Stimulated activated CD8-positive, alpha-beta memory T cell treated with anti-CD3 and anti-CD28 coated beads, Interleukin-7, amount 100 ng/mL, for 24 hours (primary cell): ENCODE measurements at regions not wholly inside any gene's neighbourhood (a gene's known extent, or its start where the extent isn't known, plus 50 kb on each side); places are given as distances from the start of the nearest gene placed in this dataset.
"Not testable (repeated sequence)": the region's sequence is repeated elsewhere in the genome, so short reads cannot be mapped to it uniquely, and the experiment has no call there.

ENCODE experiments used
- DNase-seq: peaks from one replicate; pipeline ENCODE4 v3.0.0-alpha.2; 2020; ENCODE audit warnings: low read depth

DNA sequence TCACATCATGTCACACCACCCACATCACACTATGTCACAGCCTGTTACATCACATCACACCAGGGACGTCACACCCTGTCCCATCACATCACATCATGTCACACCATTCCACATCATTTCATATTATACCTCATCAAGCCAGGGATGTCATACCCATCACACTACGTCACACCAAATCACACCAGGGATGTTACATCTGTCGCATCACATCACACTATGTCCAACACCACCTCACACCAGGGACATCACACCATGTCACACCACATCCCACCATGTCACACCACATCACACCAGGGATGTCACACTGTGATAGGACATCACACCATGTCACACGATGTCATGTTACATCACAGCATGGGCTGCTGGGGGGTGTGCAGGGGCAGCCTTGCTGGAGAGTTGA is 110.6 kb downstream of the TMEM121 start:
- DNase-seq, result no peak

DNA sequence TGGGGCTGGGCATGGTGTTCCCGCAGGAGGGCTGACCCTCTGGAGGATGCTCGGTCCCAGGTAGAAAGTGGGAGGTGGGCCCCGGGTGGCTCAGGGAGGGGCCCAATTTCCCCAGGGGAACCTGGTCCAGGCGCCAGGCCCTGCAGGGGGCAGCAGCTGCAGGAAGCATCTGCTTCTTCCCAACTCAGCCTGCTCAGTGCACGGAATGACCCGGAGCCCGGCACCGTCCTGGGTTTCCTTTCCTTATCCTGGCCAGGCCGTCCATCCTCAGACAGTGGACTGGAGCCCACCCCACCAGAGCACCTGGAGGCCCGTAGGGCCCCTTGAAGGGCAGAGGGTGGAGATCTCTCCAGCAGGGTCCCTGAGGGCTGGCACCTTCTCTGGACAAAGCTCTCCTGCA is 111.0 kb downstream of the TMEM121 start:
- not testable (repeated sequence) for DNase-seq

GRCh38 chr14:105639969-105640931 is 113.9 kb downstream of the TMEM121 start:
- not testable (repeated sequence) for DNase-seq

DNA sequence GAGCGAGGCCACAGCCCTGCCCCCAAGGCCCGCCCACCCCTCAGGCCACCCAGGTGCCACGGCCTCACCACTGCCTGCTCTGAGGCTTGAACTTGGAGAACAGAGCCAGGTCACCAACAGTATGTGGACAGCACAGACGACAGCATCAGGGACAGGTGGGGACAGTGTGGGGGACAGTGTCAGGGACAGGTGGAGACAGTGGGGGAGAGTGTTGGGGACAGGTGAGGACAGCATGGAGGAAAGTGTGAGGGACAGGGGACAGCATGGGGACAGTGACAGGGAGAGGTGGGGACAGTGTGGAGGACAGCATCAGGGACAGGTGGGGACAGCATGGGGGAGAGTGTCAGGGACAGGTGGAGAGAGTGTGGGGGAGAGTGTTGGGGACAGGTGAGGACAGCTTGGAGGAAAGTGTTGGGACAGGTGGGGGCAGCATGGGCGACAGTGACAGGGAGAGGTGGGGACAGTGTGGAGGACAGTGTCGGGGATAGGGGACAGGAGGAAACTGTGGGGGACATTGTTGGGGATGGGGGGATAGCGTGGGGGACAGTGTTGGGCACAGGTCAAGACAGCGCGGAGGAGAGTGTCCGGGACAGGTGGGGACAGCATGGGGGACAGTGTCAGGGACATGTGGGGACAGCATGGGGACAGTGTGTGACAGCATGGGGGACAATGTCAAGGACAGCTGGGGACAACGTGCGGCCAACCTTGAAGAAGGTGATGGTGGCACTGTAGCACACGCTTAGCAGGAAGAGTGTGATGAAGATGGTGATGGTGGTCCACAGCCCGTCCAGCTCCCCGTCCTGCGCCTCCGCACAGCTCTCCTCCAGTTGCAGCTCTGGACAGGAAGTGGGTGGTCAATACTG is 114.9 kb downstream of the TMEM121 start:
- no peak for DNase-seq

- not testable (repeated sequence) for DNase-seq
Measured at GRCh38 chr14:105641951-105642350, 115.6 kb downstream of the TMEM121 start.

GRCh38 chr14:105642486-105642885 is 116.1 kb downstream of the TMEM121 start:
- DNase-seq, result not testable (repeated sequence)

- DNase-seq, result not testable (repeated sequence)
Measured at GRCh38 chr14:105643406-105644052, 117.1 kb downstream of the TMEM121 start.

DNA sequence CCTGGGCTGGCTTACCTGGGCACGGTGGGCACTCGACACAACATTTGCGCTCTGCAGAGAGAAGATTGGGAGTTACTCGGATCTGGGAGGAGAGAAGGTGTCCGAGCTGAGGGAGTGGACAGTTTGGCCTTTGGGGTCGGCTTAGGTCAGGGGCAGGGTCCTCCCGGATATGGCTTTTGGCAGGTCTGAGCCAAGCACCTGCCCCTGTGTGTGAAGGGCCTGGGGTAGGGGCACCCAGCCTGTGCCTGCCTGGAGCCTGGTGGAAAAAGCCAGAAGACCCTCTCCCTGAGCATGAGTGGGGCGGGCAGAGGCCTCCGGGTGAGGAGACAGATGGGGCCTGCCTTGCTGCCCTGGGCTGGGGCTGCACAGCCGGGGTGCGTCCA is 117.7 kb downstream of the TMEM121 start:
- DNase-seq, result not testable (repeated sequence)

GRCh38 chr14:105644457-105644856 is 118.1 kb downstream of the TMEM121 start:
- not testable (repeated sequence) for DNase-seq

- not testable (repeated sequence) for DNase-seq
Measured at GRCh38 chr14:105644891-105645290, 118.5 kb downstream of the TMEM121 start.

- DNase-seq, result not testable (repeated sequence)
Measured at GRCh38 chr14:105645389-105645788, 119.0 kb downstream of the TMEM121 start.

DNA sequence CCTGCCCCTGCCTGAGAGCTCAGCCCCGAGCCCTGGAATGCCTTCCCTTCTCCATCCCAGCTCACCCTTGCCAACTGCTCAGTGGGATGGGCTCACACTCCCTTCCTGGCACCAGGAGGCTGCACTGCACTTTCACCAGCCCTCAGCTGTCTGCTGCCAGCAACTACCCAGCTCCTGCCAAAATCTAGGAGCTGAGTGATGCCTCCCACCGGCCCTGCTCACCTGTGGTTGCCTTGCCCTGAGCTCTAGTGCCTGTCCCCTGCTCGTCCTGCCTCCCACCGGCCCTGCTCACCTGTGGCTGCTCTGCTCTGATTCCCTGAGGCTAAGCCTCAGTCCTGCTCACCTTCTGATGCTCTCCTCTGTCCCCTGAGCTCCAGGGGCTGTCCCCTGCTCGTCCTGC is 119.8 kb downstream of the TMEM121 start:
- DNase-seq, result no peak

- not testable (repeated sequence) for DNase-seq
Measured at GRCh38 chr14:105646711-105647281, 120.4 kb downstream of the TMEM121 start.

GRCh38 chr14:105647426-105647783 is 121.0 kb downstream of the TMEM121 start:
- not testable (repeated sequence) for DNase-seq

- no peak for DNase-seq
Measured at GRCh38 chr14:105647784-105648608, 121.6 kb downstream of the TMEM121 start.

GRCh38 chr14:105648609-105649535 is 122.5 kb downstream of the TMEM121 start:
- not testable (repeated sequence) for DNase-seq

GRCh38 chr14:105652317-105652716 is 125.9 kb downstream of the TMEM121 start:
- DNase-seq, result not testable (repeated sequence)

DNA sequence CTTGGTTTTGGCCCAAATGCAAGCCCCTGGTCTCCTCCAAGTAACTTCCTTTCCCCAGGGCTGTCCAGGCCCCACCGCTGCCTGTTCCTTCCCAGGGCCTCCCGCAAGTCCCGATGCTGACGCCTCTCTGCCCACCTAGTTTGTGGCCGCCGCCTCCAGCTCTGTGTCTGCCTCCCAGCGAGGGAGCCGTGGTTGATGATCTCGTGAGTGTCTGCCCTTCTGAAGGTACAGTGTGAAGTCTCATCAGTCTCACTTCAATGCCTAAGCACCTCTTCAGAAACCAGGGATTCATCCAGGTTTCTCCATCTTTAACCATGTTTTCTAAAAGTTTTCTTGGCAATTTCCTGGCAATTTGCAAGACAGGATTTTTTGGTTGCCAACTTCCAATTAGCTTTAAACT is 127.5 kb downstream of the TMEM121 start:
- DNase-seq, result not testable (repeated sequence)

DNA sequence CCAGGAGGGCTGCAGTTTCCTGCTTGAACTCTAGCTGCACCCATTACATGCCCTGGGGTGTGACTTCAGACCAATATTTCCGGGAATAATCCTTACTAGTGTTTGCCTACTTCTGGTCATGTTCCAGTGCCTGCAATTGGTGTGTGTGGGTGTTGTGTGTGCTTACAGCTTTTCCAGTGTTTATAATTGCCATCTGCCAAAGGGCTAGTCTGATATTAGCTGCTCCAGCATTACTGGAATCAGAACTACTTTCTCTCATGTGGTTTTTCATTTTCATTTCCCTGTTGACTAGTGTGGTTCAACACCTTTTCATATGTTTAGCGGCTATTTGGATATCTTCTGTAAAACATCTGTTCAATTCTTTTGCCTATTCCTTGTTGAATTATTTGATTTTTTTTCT is 132.9 kb downstream of the TMEM121 start:
- DNase-seq, result not testable (repeated sequence)
